ENCODE measurements at regions not wholly inside any gene's neighbourhood (a gene's known extent, or its start where the extent isn't known, plus 50 kb on each side); places are given as distances from the start of the nearest gene placed in this dataset.

- TF ChIP-seq ZNF776 (tag by site-specific recombination; IDR thresholded peaks at IDR 0.05; ENCODE audit: borderline replicate concordance) (no peak), ZNF174 (tag by site-specific recombination; IDR thresholded peaks at IDR 0.05) (no peak), ZFP41 (tag by site-specific recombination; IDR thresholded peaks at IDR 0.05; ENCODE audit: borderline replicate concordance) (no peak)
Observed at GRCh38 chr13:73551736-73552135, 492.9 kb downstream of the KLF5 start (continued).

- no peaks in the 10 kb centered on the region for H3K9me3 ChIP-seq (ENCODE audit: control insufficient read depth, insufficient read depth, low read depth, low read length)
- ChIA-PET CTCF (interaction anchor here (0.7 kb wide), 1 partner anchor 1125 kb away, joined by 5 read pairs; no protein-coding TSS in a partner anchor), POLR2A (no interaction called here)
- TF ChIP-seq, protein P1, sequence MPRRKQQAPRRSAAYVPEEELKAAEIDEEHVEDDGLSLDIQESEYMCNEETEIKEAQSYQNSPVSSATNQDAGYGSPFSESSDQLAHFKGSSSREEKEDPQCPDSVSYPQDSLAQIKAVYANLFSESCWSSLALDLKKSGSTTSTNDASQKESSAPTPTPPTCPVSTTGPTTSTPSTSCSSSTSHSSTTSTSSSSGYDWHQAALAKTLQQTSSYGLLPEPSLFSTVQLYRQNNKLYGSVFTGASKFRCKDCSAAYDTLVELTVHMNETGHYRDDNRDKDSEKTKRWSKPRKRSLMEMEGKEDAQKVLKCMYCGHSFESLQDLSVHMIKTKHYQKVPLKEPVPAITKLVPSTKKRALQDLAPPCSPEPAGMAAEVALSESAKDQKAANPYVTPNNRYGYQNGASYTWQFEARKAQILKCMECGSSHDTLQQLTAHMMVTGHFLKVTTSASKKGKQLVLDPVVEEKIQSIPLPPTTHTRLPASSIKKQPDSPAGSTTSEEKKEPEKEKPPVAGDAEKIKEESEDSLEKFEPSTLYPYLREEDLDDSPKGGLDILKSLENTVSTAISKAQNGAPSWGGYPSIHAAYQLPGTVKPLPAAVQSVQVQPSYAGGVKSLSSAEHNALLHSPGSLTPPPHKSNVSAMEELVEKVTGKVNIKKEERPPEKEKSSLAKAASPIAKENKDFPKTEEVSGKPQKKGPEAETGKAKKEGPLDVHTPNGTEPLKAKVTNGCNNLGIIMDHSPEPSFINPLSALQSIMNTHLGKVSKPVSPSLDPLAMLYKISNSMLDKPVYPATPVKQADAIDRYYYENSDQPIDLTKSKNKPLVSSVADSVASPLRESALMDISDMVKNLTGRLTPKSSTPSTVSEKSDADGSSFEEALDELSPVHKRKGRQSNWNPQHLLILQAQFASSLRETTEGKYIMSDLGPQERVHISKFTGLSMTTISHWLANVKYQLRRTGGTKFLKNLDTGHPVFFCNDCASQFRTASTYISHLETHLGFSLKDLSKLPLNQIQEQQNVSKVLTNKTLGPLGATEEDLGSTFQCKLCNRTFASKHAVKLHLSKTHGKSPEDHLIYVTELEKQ (tag by site-specific recombination; IDR thresholded peaks at IDR 0.05; ENCODE audit: borderline replicate concordance) = no peak
- TF ChIP-seq, protein P2, sequence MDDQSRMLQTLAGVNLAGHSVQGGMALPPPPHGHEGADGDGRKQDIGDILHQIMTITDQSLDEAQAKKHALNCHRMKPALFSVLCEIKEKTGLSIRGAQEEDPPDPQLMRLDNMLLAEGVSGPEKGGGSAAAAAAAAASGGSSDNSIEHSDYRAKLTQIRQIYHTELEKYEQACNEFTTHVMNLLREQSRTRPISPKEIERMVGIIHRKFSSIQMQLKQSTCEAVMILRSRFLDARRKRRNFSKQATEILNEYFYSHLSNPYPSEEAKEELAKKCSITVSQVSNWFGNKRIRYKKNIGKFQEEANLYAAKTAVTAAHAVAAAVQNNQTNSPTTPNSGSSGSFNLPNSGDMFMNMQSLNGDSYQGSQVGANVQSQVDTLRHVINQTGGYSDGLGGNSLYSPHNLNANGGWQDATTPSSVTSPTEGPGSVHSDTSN (CRISPR knock-in tag; IDR thresholded peaks at IDR 0.05) = no peak
- TF ChIP-seq ZNF140 (tag by site-specific recombination; IDR thresholded peaks at IDR 0.05) = no peak
- TF ChIP-seq SP3 (tag by site-specific recombination; IDR thresholded peaks at IDR 0.05) = no peak
- TF ChIP-seq ZNF670 (tag by site-specific recombination; IDR thresholded peaks at IDR 0.05; ENCODE audit: low read depth) = no peak
- TF ChIP-seq ZNF626 (tag by site-specific recombination; IDR thresholded peaks at IDR 0.05) = no peak
- no peak for TF ChIP-seq ZNF639 (tag by site-specific recombination; IDR thresholded peaks at IDR 0.05)
- no peak for TF ChIP-seq KLF8 (tag by site-specific recombination; IDR thresholded peaks at IDR 0.05)
- TF ChIP-seq ZNF391 (tag by site-specific recombination; IDR thresholded peaks at IDR 0.05; ENCODE audit: borderline replicate concordance, low read depth) = no peak
- no peak for TF ChIP-seq CTCF (tag by site-specific recombination; IDR thresholded peaks at IDR 0.05)
- TF ChIP-seq ZNF211 (tag by site-specific recombination; IDR thresholded peaks at IDR 0.05; ENCODE audit: low read depth) = no peak
- TF ChIP-seq ZNF530 (tag by site-specific recombination; IDR thresholded peaks at IDR 0.05; ENCODE audit: low read depth) = no peak
- TF ChIP-seq MZF1 (tag by site-specific recombination; IDR thresholded peaks at IDR 0.05; ENCODE audit: borderline replicate concordance) = no peak
- TF ChIP-seq ZNF677 (tag by site-specific recombination; IDR thresholded peaks at IDR 0.05) = no peak
- no peak for TF ChIP-seq ZNF23 (tag by site-specific recombination; IDR thresholded peaks at IDR 0.05; ENCODE audit: borderline replicate concordance)
- no peak for TF ChIP-seq ZBTB26 (tag by site-specific recombination; optimal IDR thresholded peaks at IDR 0.05)
- TF ChIP-seq ZNF169 (tag by site-specific recombination; IDR thresholded peaks at IDR 0.05) = no peak
- H3K36me3 ChIP-seq (ENCODE audit: control insufficient read depth in 2 of 2, insufficient read depth in 1 of 2, low read length in 2 of 2) = no peaks in the 10 kb centered on the region
- no peaks in the 10 kb centered on the region for H3K4me1 ChIP-seq (ENCODE audit: control insufficient read depth, insufficient read depth, low read length)
- no peak overlapping the region for H3K4me3 ChIP-seq (ENCODE audit: low read depth, low read length)
- H3K27ac ChIP-seq (ENCODE audit: extremely low read depth, low read depth, low read length) = no peak overlapping the region
Observed at GRCh38 chr13:73549717-73550116, 490.9 kb downstream of the KLF5 start.

All from HEK293 (cell line).